ENCODE measurements at regions not wholly inside any gene's neighbourhood (a gene's known extent, or its start where the extent isn't known, plus 50 kb on each side); places are given as distances from the start of the nearest gene placed in this dataset.

DNA sequence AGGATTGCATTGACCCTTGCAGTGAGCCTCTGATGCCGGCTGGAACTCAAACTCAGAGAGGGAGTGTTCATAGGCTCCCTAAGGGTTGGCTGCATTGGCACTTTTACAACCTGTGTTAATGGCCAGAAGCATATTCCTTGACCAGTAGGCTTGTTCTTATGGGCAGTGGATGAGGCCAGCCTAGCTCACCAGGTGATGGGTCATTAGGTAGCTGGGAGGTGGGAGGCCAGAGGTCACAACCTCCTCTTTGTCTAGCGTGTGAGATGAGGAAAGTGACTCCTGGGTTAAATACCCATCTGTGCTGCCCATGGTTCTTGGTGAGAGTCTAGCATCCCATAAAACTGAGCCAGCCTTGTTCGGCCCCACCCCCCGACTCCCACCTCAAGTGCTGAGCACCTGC is 275.7 kb upstream of the CTNNB1 start:
- Histone ChIP-seq H3K4me3 (ENCODE audit: low read length, poor library complexity, severe bottlenecking) (no peak overlapping the region), H3K4me2 (ENCODE audit: low read depth, low read length, poor library complexity, severe bottlenecking) (no peak overlapping the region)
- TF ChIP-seq, protein P1, sequence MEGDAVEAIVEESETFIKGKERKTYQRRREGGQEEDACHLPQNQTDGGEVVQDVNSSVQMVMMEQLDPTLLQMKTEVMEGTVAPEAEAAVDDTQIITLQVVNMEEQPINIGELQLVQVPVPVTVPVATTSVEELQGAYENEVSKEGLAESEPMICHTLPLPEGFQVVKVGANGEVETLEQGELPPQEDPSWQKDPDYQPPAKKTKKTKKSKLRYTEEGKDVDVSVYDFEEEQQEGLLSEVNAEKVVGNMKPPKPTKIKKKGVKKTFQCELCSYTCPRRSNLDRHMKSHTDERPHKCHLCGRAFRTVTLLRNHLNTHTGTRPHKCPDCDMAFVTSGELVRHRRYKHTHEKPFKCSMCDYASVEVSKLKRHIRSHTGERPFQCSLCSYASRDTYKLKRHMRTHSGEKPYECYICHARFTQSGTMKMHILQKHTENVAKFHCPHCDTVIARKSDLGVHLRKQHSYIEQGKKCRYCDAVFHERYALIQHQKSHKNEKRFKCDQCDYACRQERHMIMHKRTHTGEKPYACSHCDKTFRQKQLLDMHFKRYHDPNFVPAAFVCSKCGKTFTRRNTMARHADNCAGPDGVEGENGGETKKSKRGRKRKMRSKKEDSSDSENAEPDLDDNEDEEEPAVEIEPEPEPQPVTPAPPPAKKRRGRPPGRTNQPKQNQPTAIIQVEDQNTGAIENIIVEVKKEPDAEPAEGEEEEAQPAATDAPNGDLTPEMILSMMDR (conservative IDR thresholded peaks at IDR 0.05; ENCODE audit: low read length): no peak
- TF ChIP-seq EZH2phosphoT487 (IDR thresholded peaks at IDR 0.05; ENCODE audit: borderline replicate concordance): no peak

DNA sequence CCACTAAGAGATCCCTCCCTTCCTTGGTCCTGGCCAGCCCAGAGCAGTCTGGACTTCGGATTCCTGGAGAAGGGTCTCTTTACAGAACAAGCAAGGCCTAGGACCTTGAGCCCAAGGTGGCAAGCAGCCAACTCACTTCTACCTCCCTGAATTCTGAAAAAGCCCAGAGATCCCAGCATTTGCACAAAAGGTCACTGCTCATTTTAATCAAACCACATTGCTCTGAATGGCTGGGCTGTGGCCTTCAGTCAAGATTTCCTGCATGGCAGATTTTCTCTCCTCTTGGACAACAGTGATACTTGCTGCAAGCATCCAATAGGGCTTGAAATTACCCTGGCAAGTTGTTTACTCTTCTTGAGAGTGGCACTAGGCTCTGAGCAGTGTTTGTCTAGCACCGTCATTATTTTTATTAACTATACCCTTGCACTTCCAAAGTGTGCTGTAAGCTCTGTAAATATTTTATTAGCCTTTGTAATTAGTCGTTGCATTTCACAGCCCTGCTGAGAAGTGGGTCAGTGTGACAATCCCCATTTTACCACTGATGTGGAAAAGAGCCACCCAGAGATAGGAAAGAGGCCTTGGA is 274.7 kb upstream of the CTNNB1 start:
- no peak overlapping the region for H3K4me3 ChIP-seq (ENCODE audit: low read length, poor library complexity, severe bottlenecking)
- H3F3A ChIP-seq (ENCODE audit: low read depth): no peaks in the 10 kb centered on the region
- H3K27me3 ChIP-seq (ENCODE audit: insufficient read depth, low read length, poor library complexity, severe bottlenecking): no peaks in the 10 kb centered on the region
- H3K9ac ChIP-seq (ENCODE audit: low read depth, low read length, poor library complexity, severe bottlenecking): no peak overlapping the region
- H3K9me2 ChIP-seq (replicated peaks; ENCODE audit: low read depth, low read length): no peaks in the 10 kb centered on the region
- H4K20me1 ChIP-seq (ENCODE audit: insufficient read depth, low read length, poor library complexity, severe bottlenecking): no peaks in the 10 kb centered on the region
- H3K4me1 ChIP-seq (ENCODE audit: insufficient read depth, low read length, poor library complexity, severe bottlenecking): no peaks in the 10 kb centered on the region
- no peak for TF ChIP-seq EZH2phosphoT487 (IDR thresholded peaks at IDR 0.05; ENCODE audit: borderline replicate concordance)
- no peaks in the 10 kb centered on the region for H3K79me2 ChIP-seq (ENCODE audit: insufficient read depth, low read length)
- no peaks in the 10 kb centered on the region for H3K9me3 ChIP-seq (ENCODE audit: insufficient read depth, low read depth, low read length)
- H3K36me3 ChIP-seq (ENCODE audit: insufficient read depth, low read length): no peaks in the 10 kb centered on the region
- no peak overlapping the region for H3K4me2 ChIP-seq (ENCODE audit: low read depth, low read length, poor library complexity, severe bottlenecking)
- H2AFZ ChIP-seq (ENCODE audit: low read length): no peak overlapping the region

More for the DNA sequence above, 275.7 kb upstream of the CTNNB1 start:
- Histone ChIP-seq H3K4me1 (ENCODE audit: insufficient read depth, low read length, poor library complexity, severe bottlenecking) (no peaks in the 10 kb centered on the region), H3K27me3 (ENCODE audit: insufficient read depth, low read length, poor library complexity, severe bottlenecking) (no peaks in the 10 kb centered on the region), H3K9me3 (ENCODE audit: insufficient read depth, low read depth, low read length) (no peaks in the 10 kb centered on the region), H3K9ac (ENCODE audit: low read depth, low read length, poor library complexity, severe bottlenecking) (no peak overlapping the region), H2AFZ (ENCODE audit: low read length) (0 out of 2 replicates have a peak overlapping the region, but pooled peaks have one; percentile 14), H3K36me3 (ENCODE audit: insufficient read depth, low read length) (no peaks in the 10 kb centered on the region), H3K9me2 (replicated peaks; ENCODE audit: low read depth, low read length) (no peaks in the 10 kb centered on the region), H3F3A (ENCODE audit: low read depth) (no peaks in the 10 kb centered on the region), H3K79me2 (ENCODE audit: insufficient read depth, low read length) (no peaks in the 10 kb centered on the region), H4K20me1 (ENCODE audit: insufficient read depth, low read length, poor library complexity, severe bottlenecking) (no peaks in the 10 kb centered on the region)

DNA sequence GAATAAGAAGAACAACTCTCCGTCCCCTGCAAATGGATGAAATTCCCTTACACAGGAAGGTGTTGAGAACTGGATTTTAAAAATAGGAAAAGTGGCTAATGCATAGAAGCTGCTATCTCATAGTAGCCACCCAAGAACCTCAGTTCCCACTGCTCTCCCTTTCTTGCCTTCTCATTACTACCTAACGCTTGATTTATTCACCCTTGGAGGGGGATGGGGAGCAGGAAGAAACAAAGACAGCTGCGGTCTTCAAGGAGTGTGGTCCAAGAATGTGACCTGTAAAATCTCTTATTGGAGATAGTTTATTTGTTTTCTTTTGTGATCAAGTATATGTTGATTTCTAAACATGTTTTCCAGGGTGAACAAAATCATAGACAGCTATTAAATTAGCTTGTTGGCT is 274.1 kb upstream of the CTNNB1 start:
- Histone ChIP-seq H2AFZ (ENCODE audit: low read length) (no peak overlapping the region), H3K4me2 (ENCODE audit: low read depth, low read length, poor library complexity, severe bottlenecking) (no peak overlapping the region), H3K4me1 (ENCODE audit: insufficient read depth, low read length, poor library complexity, severe bottlenecking) (no peaks in the 10 kb centered on the region), H3K9me2 (replicated peaks; ENCODE audit: low read depth, low read length) (no peaks in the 10 kb centered on the region), H4K20me1 (ENCODE audit: insufficient read depth, low read length, poor library complexity, severe bottlenecking) (no peaks in the 10 kb centered on the region), H3F3A (ENCODE audit: low read depth) (no peaks in the 10 kb centered on the region), H3K4me3 (ENCODE audit: low read length, poor library complexity, severe bottlenecking) (no peak overlapping the region), H3K9ac (ENCODE audit: low read depth, low read length, poor library complexity, severe bottlenecking) (no peak overlapping the region), H3K36me3 (ENCODE audit: insufficient read depth, low read length) (no peaks in the 10 kb centered on the region), H3K79me2 (ENCODE audit: insufficient read depth, low read length) (no peaks in the 10 kb centered on the region), H3K27me3 (ENCODE audit: insufficient read depth, low read length, poor library complexity, severe bottlenecking) (no peaks in the 10 kb centered on the region), H3K9me3 (ENCODE audit: insufficient read depth, low read depth, low read length) (no peaks in the 10 kb centered on the region)
- TF ChIP-seq, protein P1 (conservative IDR thresholded peaks at IDR 0.05; ENCODE audit: low read length): no peak
- TF ChIP-seq EZH2phosphoT487 (IDR thresholded peaks at IDR 0.05; ENCODE audit: borderline replicate concordance): no peak

DNA sequence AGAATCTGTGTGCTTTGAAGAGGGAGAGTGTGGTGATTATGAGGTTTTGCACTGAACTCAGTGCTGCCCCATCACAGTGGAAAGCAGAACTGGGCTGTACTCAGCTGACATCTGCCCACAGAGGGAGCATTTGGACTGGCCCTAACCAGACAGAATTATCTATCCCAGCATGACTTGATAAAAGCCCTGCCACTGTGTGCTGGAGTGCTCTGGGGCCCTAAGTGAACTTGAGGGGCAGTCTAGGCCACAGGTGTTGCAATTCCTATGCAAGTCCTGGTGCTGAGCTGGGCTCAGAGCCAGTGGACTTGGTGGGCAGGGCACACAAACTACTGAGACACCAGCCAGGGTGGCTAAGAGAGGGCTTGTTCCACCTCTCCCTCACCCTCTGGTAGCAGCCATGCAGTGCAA is 269.2 kb upstream of the CTNNB1 start:
- no peak overlapping the region for H2AFZ ChIP-seq (ENCODE audit: low read length)
- H3F3A ChIP-seq (ENCODE audit: low read depth): no peaks in the 10 kb centered on the region
- H3K4me3 ChIP-seq (ENCODE audit: low read length, poor library complexity, severe bottlenecking): no peak overlapping the region
- no peak for TF ChIP-seq EZH2phosphoT487 (IDR thresholded peaks at IDR 0.05; ENCODE audit: borderline replicate concordance)
- TF ChIP-seq, protein P1 (conservative IDR thresholded peaks at IDR 0.05; ENCODE audit: low read length): no peak
- no peaks in the 10 kb centered on the region for H4K20me1 ChIP-seq (ENCODE audit: insufficient read depth, low read length, poor library complexity, severe bottlenecking)
- no peaks in the 10 kb centered on the region for H3K4me1 ChIP-seq (ENCODE audit: insufficient read depth, low read length, poor library complexity, severe bottlenecking)
- H3K9me2 ChIP-seq (replicated peaks; ENCODE audit: low read depth, low read length): no peaks in the 10 kb centered on the region
- H3K4me2 ChIP-seq (ENCODE audit: low read depth, low read length, poor library complexity, severe bottlenecking): no peak overlapping the region
- H3K79me2 ChIP-seq (ENCODE audit: insufficient read depth, low read length): no peaks in the 10 kb centered on the region
- H3K9me3 ChIP-seq (ENCODE audit: insufficient read depth, low read depth, low read length): no peaks in the 10 kb centered on the region
- H3K27me3 ChIP-seq (ENCODE audit: insufficient read depth, low read length, poor library complexity, severe bottlenecking): no peaks in the 10 kb centered on the region
- H3K36me3 ChIP-seq (ENCODE audit: insufficient read depth, low read length): no peaks in the 10 kb centered on the region
- no peak overlapping the region for H3K9ac ChIP-seq (ENCODE audit: low read depth, low read length, poor library complexity, severe bottlenecking)

Measured in Loucy (cell line).